IMR-90 (cell line): ENCODE measurements at regions not wholly inside any gene's neighbourhood (a gene's known extent, or its start where the extent isn't known, plus 50 kb on each side); places are given as distances from the start of the nearest gene placed in this dataset.

Experiments
- ATAC-seq: fragments of 200-7000 bp; cut with Tn5 transposase; 2 replicates; pipeline ENCODE4 v1.9.1; 2020; ENCODE audit warnings: low read depth, mild to moderate bottlenecking, moderate library complexity
- BruUV-seq: library from RNA; stranded (reverse); fragments of 400-500 nt; replicated peaks from 2 replicates; lab custom pipeline; 2021; lab: Mats Ljungman, UMichigan
- CTCF ChIA-PET: fragments of 300-600 bp; formaldehyde crosslinking; extraction: SDS; loops from one replicate; lab custom pipeline; 2021; ENCODE audit warnings: antibody characterized with exemption; lab: Yijun Ruan, JAX
- POLR2A ChIA-PET: fragments of 300-600 bp; sonication (Branson Sonifier 250); formaldehyde crosslinking; loops from one replicate; lab custom pipeline; 2022; ENCODE audit warnings: antibody characterized with exemption; ENCODE audit not compliant: unreplicated experiment; lab: Charles Lee
- DNase-seq: peaks from one replicate; pipeline ENCODE4 v3.0.0; 2013
- H2AFZ ChIP-seq: replicated peaks from 2 replicates; pipeline ENCODE3; 2013; ENCODE audit warnings: low read length, mild to moderate bottlenecking; ENCODE audit not compliant: poor library complexity
- H2AK5ac ChIP-seq: 2 replicates; pipeline ENCODE4 v1.6.1; 2013; ENCODE audit warnings: low read depth, low read length, inconsistent platforms
- H2AK9ac ChIP-seq: replicated peaks from 2 replicates; pipeline ENCODE3; 2013; ENCODE audit warnings: mild to moderate bottlenecking, low read depth, low read length, moderate library complexity; ENCODE audit not compliant: poor library complexity
- H2BK120ac ChIP-seq: 2 replicates; pipeline ENCODE4 v1.6.1; 2013; ENCODE audit warnings: low read depth, low read length, inconsistent platforms
- H2BK15ac ChIP-seq: 3 replicates; pipeline ENCODE4 v1.6.1; 2013; ENCODE audit warnings: low read depth, low read length, inconsistent platforms
- H2BK20ac ChIP-seq: 2 replicates; pipeline ENCODE4 v1.6.1; 2013; ENCODE audit warnings: low read depth, mild to moderate bottlenecking, inconsistent platforms, low read length, moderate library complexity
- H2BK5ac ChIP-seq: 2 replicates; pipeline ENCODE4 v1.6.1; 2013; ENCODE audit warnings: mild to moderate bottlenecking, low read depth, low read length, inconsistent platforms; ENCODE audit not compliant: poor library complexity, severe bottlenecking
- H3K14ac ChIP-seq: replicated peaks from 2 replicates; pipeline ENCODE4 v1.6.1; 2013; ENCODE audit warnings: low read depth, low read length, inconsistent platforms
- H3K18ac ChIP-seq: 2 replicates; pipeline ENCODE4 v1.6.1; 2013; ENCODE audit warnings: low read depth, low read length, control low read depth
- H3K23ac ChIP-seq: 2 replicates; pipeline ENCODE4 v1.6.1; 2013; ENCODE audit warnings: low read depth, low read length, inconsistent platforms
- H3K27ac ChIP-seq: 2 replicates; pipeline ENCODE4 v1.5.1; 2013; ENCODE audit warnings: mild to moderate bottlenecking, control low read depth, low read length; ENCODE audit not compliant: insufficient read depth
- H3K27me3 ChIP-seq: 2 replicates; pipeline ENCODE4 v1.6.1; 2013; ENCODE audit warnings: low read length; ENCODE audit not compliant: control insufficient read depth, insufficient read depth
- H3K36me3 ChIP-seq: 2 replicates; pipeline ENCODE4 v1.6.1; 2013; ENCODE audit warnings: low read length, mixed read lengths; ENCODE audit not compliant: control insufficient read depth, insufficient read depth
- H3K4ac ChIP-seq: 2 replicates; pipeline ENCODE4 v1.6.1; 2013; ENCODE audit warnings: low read depth, low read length, inconsistent platforms
- H3K4me1 ChIP-seq: 2 replicates; pipeline ENCODE4 v1.6.1; 2013; ENCODE audit warnings: low read length, mixed read lengths; ENCODE audit not compliant: control insufficient read depth, insufficient read depth
- H3K4me2 ChIP-seq: 2 replicates; pipeline ENCODE4 v1.6.1; 2013; ENCODE audit warnings: low read depth, mild to moderate bottlenecking, control low read depth, low read length, moderate library complexity
- H3K4me3 ChIP-seq: 2 replicates; pipeline ENCODE4 v1.5.1; 2013; ENCODE audit warnings: low read depth, mild to moderate bottlenecking, control low read depth, low read length, moderate library complexity; ENCODE audit not compliant: insufficient read depth
- H3K56ac ChIP-seq: 2 replicates; pipeline ENCODE4 v1.6.1; 2013; ENCODE audit warnings: low read length, inconsistent platforms; ENCODE audit not compliant: insufficient read depth; ENCODE audit errors: extremely low read depth
- H3K79me1 ChIP-seq, 2 experiments: 2 replicates each; pipeline ENCODE4 v1.6.1; 2013; ENCODE audit warnings: low read length in 2 of 2, inconsistent platforms in 1 of 2, low read depth in 1 of 2
- H3K9ac ChIP-seq: 2 replicates; pipeline ENCODE4 v1.6.1; 2013; ENCODE audit warnings: low read depth, low read length, control low read depth
- H3K9me1 ChIP-seq: 2 replicates; pipeline ENCODE4 v1.6.1; 2013; ENCODE audit warnings: low read length, inconsistent platforms; ENCODE audit not compliant: insufficient read depth
- H3K9me3 ChIP-seq: 2 replicates; pipeline ENCODE4 v1.6.1; 2013; ENCODE audit warnings: low read length; ENCODE audit not compliant: control insufficient read depth, insufficient read depth
- H4K20me1 ChIP-seq: 2 replicates; pipeline ENCODE4 v1.6.1; 2013; ENCODE audit warnings: low read length, inconsistent platforms; ENCODE audit not compliant: insufficient read depth
- H4K5ac ChIP-seq: 2 replicates; pipeline ENCODE4 v1.6.1; 2013; ENCODE audit warnings: mild to moderate bottlenecking, low read depth, low read length, control low read depth
- H4K8ac ChIP-seq, 2 experiments: 2 replicates each; pipeline ENCODE4 v1.6.1; 2013; ENCODE audit warnings: low read depth in 2 of 2, low read length in 2 of 2, control low read depth in 1 of 2, inconsistent platforms in 1 of 2
- H4K91ac ChIP-seq: 2 replicates; pipeline ENCODE4 v1.6.1; 2013; ENCODE audit warnings: low read depth, low read length, inconsistent platforms; ENCODE audit not compliant: insufficient read depth
- BHLHE40 ChIP-seq: fragments of 150-350 bp; IDR thresholded peaks from 2 replicates; pipeline ENCODE4 v1.6.1; 2016; ENCODE audit warnings: mild to moderate bottlenecking, low read depth, low read length
- CEBPB ChIP-seq: IDR thresholded peaks from 2 replicates; pipeline ENCODE4 v1.6.1; 2012; ENCODE audit warnings: low read depth, low read length, improper control_type of control experiment
- CHD1 ChIP-seq: IDR thresholded peaks from 2 replicates; pipeline ENCODE4 v1.6.1; 2012; ENCODE audit warnings: low read depth, low read length, improper control_type of control experiment
- FOS ChIP-seq: fragments of 150-350 bp; IDR thresholded peaks from 2 replicates; pipeline ENCODE4 v1.6.1; 2016; ENCODE audit warnings: low read depth, low read length
- MAFK ChIP-seq: IDR thresholded peaks from 2 replicates; pipeline ENCODE4 v1.6.1; 2012; ENCODE audit warnings: low read depth, low read length, improper control_type of control experiment
- MAZ ChIP-seq: IDR thresholded peaks from 2 replicates; pipeline ENCODE4 v1.6.1; 2012; ENCODE audit warnings: low read depth, mild to moderate bottlenecking, low read length, improper control_type of control experiment, moderate library complexity, borderline replicate concordance
- MXI1 ChIP-seq: IDR thresholded peaks from 2 replicates; pipeline ENCODE4 v1.6.1; 2012; ENCODE audit warnings: low read depth, mild to moderate bottlenecking, low read length, moderate library complexity, borderline replicate concordance
- NFE2L2 ChIP-seq: fragments of 150-350 bp; IDR thresholded peaks from 2 replicates; pipeline ENCODE4 v1.6.1; 2016; ENCODE audit warnings: low read depth, mild to moderate bottlenecking, low read length
- POLR2A ChIP-seq: IDR thresholded peaks from 2 replicates; pipeline ENCODE4 v1.6.1; 2012; ENCODE audit warnings: mild to moderate bottlenecking, low read depth, low read length
- RAD21 ChIP-seq: IDR thresholded peaks from 2 replicates; pipeline ENCODE4 v1.6.1; 2012; ENCODE audit warnings: low read length, improper control_type of control experiment
- RCOR1 ChIP-seq: IDR thresholded peaks from 2 replicates; pipeline ENCODE4 v1.6.1; 2012; ENCODE audit warnings: mild to moderate bottlenecking, low read length, improper control_type of control experiment; ENCODE audit not compliant: insufficient replicate concordance
- RFX5 ChIP-seq: IDR thresholded peaks from 2 replicates; pipeline ENCODE4 v1.8.0; 2012; ENCODE audit warnings: low read depth, mild to moderate bottlenecking, low read length, moderate library complexity
- SMC3 ChIP-seq: fragments of 150-350 bp; IDR thresholded peaks from 2 replicates; pipeline ENCODE4 v1.6.1; 2016; ENCODE audit warnings: low read depth, mild to moderate bottlenecking, antibody characterized with exemption, low read length, moderate library complexity
- WGBS, 2 experiments: methylation state at CpG; one replicate each; pipeline versions ENCODE4 v1.1.5 to v1.1.7; 2013; ENCODE audit warnings: missing lambda C conversion rate in 2 of 2; ENCODE audit not compliant: insufficient read length in 1 of 2; ENCODE audit errors: extremely low coverage in 2 of 2; 5-methylcytosine and 5-hydroxymethylcytosine counted together
- dilution Hi-C: fragments of 300-500 bp; cut with HindIII; formaldehyde crosslinking; loops from one replicate; pipeline ENCODE4 v1.14.3; 2018; ENCODE audit warnings: low sequenced_read_pairs; ENCODE audit not compliant: unreplicated experiment
- in situ Hi-C: fragments of 300-500 bp; cut with MboI; formaldehyde crosslinking; loops from 3 replicates; pipeline ENCODE4 v1.14.3; 2019; ENCODE audit warnings: low sequenced_read_pairs, inconsistent platforms, mixed read lengths
- intact Hi-C: fragments of 100-400 bp; cut with micrococcal nuclease; formaldehyde crosslinking; loops from 2 replicates; pipeline ENCODE4 v1.10.0; 2022
- TF ChIP-seq, protein P1 (sequence below): fragments of 150-350 bp; IDR thresholded peaks from 2 replicates; pipeline ENCODE4 v1.6.1; 2016; ENCODE audit warnings: low read depth, mild to moderate bottlenecking, low read length, moderate library complexity, borderline replicate concordance
- TF ChIP-seq, protein P2 (sequence below): fragments of 150-350 bp; IDR thresholded peaks from 2 replicates; pipeline ENCODE4 v1.6.1; 2017; ENCODE audit warnings: mild to moderate bottlenecking, antibody characterized with exemption, low read length, low read depth
- TF ChIP-seq, protein P3 (sequence below): conservative IDR thresholded peaks from 2 replicates; pipeline ENCODE4 v1.5.1; 2012; ENCODE audit warnings: mild to moderate bottlenecking, low read depth, low read length, improper control_type of control experiment

DNA sequence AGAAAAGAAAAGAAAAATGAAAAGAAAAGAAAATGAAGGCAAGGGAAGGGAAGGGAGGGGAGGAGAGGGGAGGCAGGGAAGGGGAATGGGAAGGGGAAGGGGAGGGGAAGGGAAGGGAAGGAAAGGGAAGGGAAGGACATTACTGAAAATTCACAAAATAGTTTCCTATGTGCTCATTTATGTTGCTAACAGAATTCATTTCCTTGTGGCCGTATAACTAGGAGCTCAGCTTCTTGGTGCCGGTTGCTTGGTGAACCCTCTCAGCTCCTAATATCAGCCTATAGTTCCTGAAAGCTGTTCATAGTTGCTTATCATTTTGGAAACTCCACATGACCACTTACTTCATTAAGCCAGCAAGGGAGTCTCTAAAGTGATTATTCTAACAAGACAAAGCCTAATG is 379.8 kb upstream of the TMEFF2 start:
- no peak overlapping the region for H3K56ac ChIP-seq
- H2AK5ac ChIP-seq, result no peak overlapping the region
- POLR2A ChIA-PET, result no interaction called here
- DNase-seq (no peak), ATAC-seq (no peak)
- no TSS peak for BruUV-seq
- no peak overlapping the region for H3K4ac ChIP-seq
- H3K27ac ChIP-seq, result no peak overlapping the region
- H2BK5ac ChIP-seq, result no peak overlapping the region
- H3K4me2 ChIP-seq, result no peak overlapping the region
- no peak overlapping the region for H2BK20ac ChIP-seq
- H3K9me3 ChIP-seq, result peaks cover 4% of the 10 kb centered on the region
- H2BK15ac ChIP-seq, result no peak overlapping the region
- WGBS, 2 experiments, result no CpG with 5 or more reads among the region's 2 CpGs
- no peaks in the 10 kb centered on the region for H3K9me1 ChIP-seq
- no peak overlapping the region for H2BK120ac ChIP-seq
- no peak overlapping the region for H4K8ac ChIP-seq
- no peaks in the 10 kb centered on the region for H3K27me3 ChIP-seq
- H3K4me1 ChIP-seq, result no peaks in the 10 kb centered on the region
- H3K23ac ChIP-seq, result no peak overlapping the region
- intact Hi-C loops (no loop called here), dilution Hi-C loops (no loop called here), in situ Hi-C loops (no loop called here)
- H2AFZ ChIP-seq, result no peak overlapping the region
- no peak overlapping the region for H3K14ac ChIP-seq
- TF ChIP-seq RCOR1 (no peak), RAD21 (no peak), NFE2L2 (no peak), MXI1 (no peak), MAFK (no peak), POLR2A (no peak), CEBPB (no peak), SMC3 (no peak), MAZ (no peak), RFX5 (no peak), BHLHE40 (no peak), CHD1 (no peak), FOS (no peak)
- TF ChIP-seq, protein P1, sequence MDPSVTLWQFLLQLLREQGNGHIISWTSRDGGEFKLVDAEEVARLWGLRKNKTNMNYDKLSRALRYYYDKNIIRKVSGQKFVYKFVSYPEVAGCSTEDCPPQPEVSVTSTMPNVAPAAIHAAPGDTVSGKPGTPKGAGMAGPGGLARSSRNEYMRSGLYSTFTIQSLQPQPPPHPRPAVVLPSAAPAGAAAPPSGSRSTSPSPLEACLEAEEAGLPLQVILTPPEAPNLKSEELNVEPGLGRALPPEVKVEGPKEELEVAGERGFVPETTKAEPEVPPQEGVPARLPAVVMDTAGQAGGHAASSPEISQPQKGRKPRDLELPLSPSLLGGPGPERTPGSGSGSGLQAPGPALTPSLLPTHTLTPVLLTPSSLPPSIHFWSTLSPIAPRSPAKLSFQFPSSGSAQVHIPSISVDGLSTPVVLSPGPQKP, result no peak
- TF ChIP-seq, protein P2, sequence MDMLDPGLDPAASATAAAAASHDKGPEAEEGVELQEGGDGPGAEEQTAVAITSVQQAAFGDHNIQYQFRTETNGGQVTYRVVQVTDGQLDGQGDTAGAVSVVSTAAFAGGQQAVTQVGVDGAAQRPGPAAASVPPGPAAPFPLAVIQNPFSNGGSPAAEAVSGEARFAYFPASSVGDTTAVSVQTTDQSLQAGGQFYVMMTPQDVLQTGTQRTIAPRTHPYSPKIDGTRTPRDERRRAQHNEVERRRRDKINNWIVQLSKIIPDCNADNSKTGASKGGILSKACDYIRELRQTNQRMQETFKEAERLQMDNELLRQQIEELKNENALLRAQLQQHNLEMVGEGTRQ, result no peak
- TF ChIP-seq, protein P3, sequence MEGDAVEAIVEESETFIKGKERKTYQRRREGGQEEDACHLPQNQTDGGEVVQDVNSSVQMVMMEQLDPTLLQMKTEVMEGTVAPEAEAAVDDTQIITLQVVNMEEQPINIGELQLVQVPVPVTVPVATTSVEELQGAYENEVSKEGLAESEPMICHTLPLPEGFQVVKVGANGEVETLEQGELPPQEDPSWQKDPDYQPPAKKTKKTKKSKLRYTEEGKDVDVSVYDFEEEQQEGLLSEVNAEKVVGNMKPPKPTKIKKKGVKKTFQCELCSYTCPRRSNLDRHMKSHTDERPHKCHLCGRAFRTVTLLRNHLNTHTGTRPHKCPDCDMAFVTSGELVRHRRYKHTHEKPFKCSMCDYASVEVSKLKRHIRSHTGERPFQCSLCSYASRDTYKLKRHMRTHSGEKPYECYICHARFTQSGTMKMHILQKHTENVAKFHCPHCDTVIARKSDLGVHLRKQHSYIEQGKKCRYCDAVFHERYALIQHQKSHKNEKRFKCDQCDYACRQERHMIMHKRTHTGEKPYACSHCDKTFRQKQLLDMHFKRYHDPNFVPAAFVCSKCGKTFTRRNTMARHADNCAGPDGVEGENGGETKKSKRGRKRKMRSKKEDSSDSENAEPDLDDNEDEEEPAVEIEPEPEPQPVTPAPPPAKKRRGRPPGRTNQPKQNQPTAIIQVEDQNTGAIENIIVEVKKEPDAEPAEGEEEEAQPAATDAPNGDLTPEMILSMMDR, result no peak
- no peak overlapping the region for H3K18ac ChIP-seq
- no peak overlapping the region for H3K4me3 ChIP-seq
- H4K5ac ChIP-seq, result no peak overlapping the region
- no peak overlapping the region for H4K91ac ChIP-seq
- no peaks in the 10 kb centered on the region for H3K79me1 ChIP-seq
- no peak overlapping the region for H2AK9ac ChIP-seq
- no peaks in the 10 kb centered on the region for H3K36me3 ChIP-seq
- H3K9ac ChIP-seq, result no peak overlapping the region
- CTCF ChIA-PET, result no interaction called here
- H4K20me1 ChIP-seq, result no peaks in the 10 kb centered on the region
